ENCODE measurements at regions not wholly inside any gene's neighbourhood (a gene's known extent, or its start where the extent isn't known, plus 50 kb on each side); places are given as distances from the start of the nearest gene placed in this dataset.

- H3K4me3 ChIP-seq (ENCODE audit: low read length) = peak overlapping the region; percentile 47; the same call in 1 of the 2 replicates
- DNase-seq (ENCODE audit: low read depth) = peak; percentile 100
- no peak for TF ChIP-seq CTCF (conservative IDR thresholded peaks at IDR 0.05; ENCODE audit: low read length)
Measured at GRCh38 chr7:25862261-25863004, 289.6 kb upstream of the NFE2L3 start.

GRCh38 chr7:25863005-25863728 lies 288.8 kb upstream of the NFE2L3 start:
- no peak for TF ChIP-seq CTCF (conservative IDR thresholded peaks at IDR 0.05; ENCODE audit: low read length)
- H3K4me3 ChIP-seq (ENCODE audit: low read length) = no peak overlapping the region
- DNase-seq (ENCODE audit: low read depth) = no peak

GRCh38 chr7:25863729-25864110 lies 288.3 kb upstream of the NFE2L3 start:
- no peak overlapping the region for H3K4me3 ChIP-seq (ENCODE audit: low read length)
- TF ChIP-seq CTCF (conservative IDR thresholded peaks at IDR 0.05; ENCODE audit: low read length) = no peak
- no peak for DNase-seq (ENCODE audit: low read depth)

- no peak overlapping the region for H3K4me3 ChIP-seq (ENCODE audit: low read length)
- no peak for TF ChIP-seq CTCF (conservative IDR thresholded peaks at IDR 0.05; ENCODE audit: low read length)
- no peak for DNase-seq (ENCODE audit: low read depth)
Measured at GRCh38 chr7:25864511-25864910, 287.5 kb upstream of the NFE2L3 start.

- no peak for DNase-seq (ENCODE audit: low read depth)
- H3K4me3 ChIP-seq (ENCODE audit: low read length) = no peak overlapping the region
- TF ChIP-seq CTCF (conservative IDR thresholded peaks at IDR 0.05; ENCODE audit: low read length) = no peak
Measured at GRCh38 chr7:25864943-25865751, 286.9 kb upstream of the NFE2L3 start.

GRCh38 chr7:25868509-25868908 lies 283.5 kb upstream of the NFE2L3 start:
- no peak for TF ChIP-seq CTCF (conservative IDR thresholded peaks at IDR 0.05; ENCODE audit: low read length)

More at GRCh38 chr7:25868509-25868908, 283.5 kb upstream of the NFE2L3 start:
- H3K4me3 ChIP-seq (ENCODE audit: low read length) = no peak overlapping the region
- DNase-seq (ENCODE audit: low read depth) = no peak
